ENCODE measurements at regions not wholly inside any gene's neighbourhood (a gene's known extent, or its start where the extent isn't known, plus 50 kb on each side); places are given as distances from the start of the nearest gene placed in this dataset.

- Histone ChIP-seq H3K4me1 (no peaks in the 10 kb centered on the region), H3K9me3 (no peaks in the 10 kb centered on the region), H3K4me3 (no peak overlapping the region), H3K4me2 (no peak overlapping the region), H3K27ac (no peak overlapping the region)
- TF ChIP-seq BHLHE40 (IDR thresholded peaks at IDR 0.05; ENCODE audit: low read depth, low read length) (no peak), EP300 (IDR thresholded peaks at IDR 0.05) (no peak), ESRRA (IDR thresholded peaks at IDR 0.05; ENCODE audit: borderline replicate concordance, low read length) (no peak), POLR2A (IDR thresholded peaks at IDR 0.05; ENCODE audit: low read length) (no peak)
- 80% methylated on average over 2 of the region's 8 CpGs for WGBS (ENCODE audit: missing lambda C conversion rate)
- ATAC-seq (no peak), FAIRE-seq (no peak), DNase-seq (ENCODE audit: low read depth in 1 of 2, low spot score in 1 of 2) (no peak)
- ChIA-PET POLR2A (no interaction called here), CTCF (interaction anchor here (0.8 to 0.9 kb wide), 2 partner anchors 58 to 738 kb away, joined by 3 read pairs; no protein-coding TSS in a partner anchor)
Observed at GRCh38 chr4:26176598-26177149, 144.1 kb upstream of the RBPJ start.

GRCh38 chr4:26178854-26179253 lies 142.0 kb upstream of the RBPJ start:
- no peak overlapping the region for H3K27ac ChIP-seq
- no peak for TF ChIP-seq BCL3 (IDR thresholded peaks at IDR 0.05)
- FAIRE-seq (no peak), ATAC-seq (no peak), DNase-seq (ENCODE audit: low read depth in 1 of 2, low spot score in 1 of 2) (no peak)
- WGBS (ENCODE audit: missing lambda C conversion rate), result 63% methylated on average over 6 of the region's 6 CpGs
- H3K4me2 ChIP-seq, result no peak overlapping the region
- H3K4me1 ChIP-seq, result no peaks in the 10 kb centered on the region
- ChIA-PET POLR2A (no interaction called here), CTCF (no interaction called here)
- H3K9me3 ChIP-seq, result no peaks in the 10 kb centered on the region
- H3K4me3 ChIP-seq, result no peak overlapping the region

GRCh38 chr4:26179316-26179760 lies 141.5 kb upstream of the RBPJ start:
- ATAC-seq (no peak), DNase-seq (ENCODE audit: low read depth in 1 of 2, low spot score in 1 of 2) (no peak), FAIRE-seq (no peak)
- Histone ChIP-seq H3K4me3 (no peak overlapping the region), H3K4me1 (no peaks in the 10 kb centered on the region), H3K9me3 (no peaks in the 10 kb centered on the region), H3K4me2 (no peak overlapping the region), H3K27ac (no peak overlapping the region)
- ChIA-PET CTCF (no interaction called here), POLR2A (no interaction called here)
- 63% methylated on average over 6 of the region's 6 CpGs for WGBS (ENCODE audit: missing lambda C conversion rate)
- TF ChIP-seq HOXB13 (CRISPR knock-in tag; IDR thresholded peaks at IDR 0.05; ENCODE audit: low read depth) (no peak), MAZ (IDR thresholded peaks at IDR 0.05; ENCODE audit: borderline replicate concordance, low read depth, low read length) (no peak), RAD21 (conservative IDR thresholded peaks at IDR 0.05 in 1 of 2, IDR thresholded peaks at IDR 0.05 in 1 of 2) (no peak), HOXB5 (CRISPR knock-in tag; IDR thresholded peaks at IDR 0.05) (no peak), NPAS2 (CRISPR knock-in tag; IDR thresholded peaks at IDR 0.05; ENCODE audit: borderline replicate concordance) (no peak)

- Histone ChIP-seq H3K9me3 (no peaks in the 10 kb centered on the region), H3K4me1 (no peaks in the 10 kb centered on the region), H3K27ac (no peak overlapping the region), H3K4me3 (no peak overlapping the region), H3K4me2 (no peak overlapping the region)
- CTCF ChIA-PET, result no interaction called here
- FAIRE-seq (no peak), DNase-seq (ENCODE audit: low read depth in 1 of 2, low spot score in 1 of 2) (no peak), ATAC-seq (no peak)
- 59% methylated on average over 1 of the region's 1 CpG for WGBS (ENCODE audit: missing lambda C conversion rate)
- POLR2A ChIA-PET, result no interaction called here
- TF ChIP-seq SMC3 (IDR thresholded peaks at IDR 0.05), result no peak
- TF ChIP-seq TFCP2L1 (CRISPR knock-in tag; IDR thresholded peaks at IDR 0.05), result no peak
- TF ChIP-seq RFX5 (IDR thresholded peaks at IDR 0.05), result no peak
- TF ChIP-seq HES2 (IDR thresholded peaks at IDR 0.05), result no peak
- no peak for TF ChIP-seq ZSCAN20 (CRISPR knock-in tag; IDR thresholded peaks at IDR 0.05)
- TF ChIP-seq MAZ (IDR thresholded peaks at IDR 0.05; ENCODE audit: borderline replicate concordance, low read depth, low read length), result no peak
- no peak for TF ChIP-seq HEYL (CRISPR knock-in tag; IDR thresholded peaks at IDR 0.05)
- TF ChIP-seq ELK1 (IDR thresholded peaks at IDR 0.05; ENCODE audit: low read depth, low read length), result no peak
- TF ChIP-seq NFE2L2 (conservative IDR thresholded peaks at IDR 0.05; ENCODE audit: low read length), result no peak
- no peak for TF ChIP-seq PBX3 (IDR thresholded peaks at IDR 0.05)
- TF ChIP-seq HOXA7 (CRISPR knock-in tag; IDR thresholded peaks at IDR 0.05), result no peak
- no peak for TF ChIP-seq NR3C1 (IDR thresholded peaks at IDR 0.05)
- no peak for TF ChIP-seq CHD4 (IDR thresholded peaks at IDR 0.05; ENCODE audit: borderline replicate concordance)
- no peak for TF ChIP-seq CBX8 (IDR thresholded peaks at IDR 0.05)
- no peak for TF ChIP-seq KDM5A (IDR thresholded peaks at IDR 0.05)
Observed at GRCh38 chr4:26181616-26182015, 139.2 kb upstream of the RBPJ start.
